NB4 (cell line): ENCODE measurements at regions not wholly inside any gene's neighbourhood (a gene's known extent, or its start where the extent isn't known, plus 50 kb on each side); places are given as distances from the start of the nearest gene placed in this dataset.

Experiments
- DNase-seq: peaks from one replicate; pipeline ENCODE4 v3.0.0; 2010; ENCODE audit warnings: low read depth
- H3K4me3 ChIP-seq: one replicate; pipeline ENCODE4 v1.5.1; 2011; ENCODE audit warnings: mild to moderate bottlenecking, low read depth, low read length, moderate library complexity
- CTCF ChIP-seq: IDR thresholded peaks from one replicate; pipeline ENCODE4 v1.5.1; 2012; ENCODE audit warnings: low read depth, low read length
- MAX ChIP-seq: IDR thresholded peaks from 2 replicates; pipeline ENCODE4 v1.6.1; 2011; ENCODE audit warnings: low read depth, low read length
- MYC ChIP-seq: IDR thresholded peaks from 2 replicates; pipeline ENCODE4 v1.6.1; 2011; ENCODE audit warnings: low read depth, low read length
- POLR2A ChIP-seq: IDR thresholded peaks from 2 replicates; pipeline ENCODE4 v1.6.1; 2011; ENCODE audit warnings: mild to moderate bottlenecking; ENCODE audit not compliant: insufficient read length; ENCODE audit errors: extremely low read depth

GRCh38 chr14:94867946-94868771 lies 98.2 kb upstream of the GSC start:
- H3K4me3 ChIP-seq = no peak overlapping the region
- no peak for DNase-seq
- TF ChIP-seq POLR2A (no peak), CTCF (no peak), MAX (no peak), MYC (no peak)

- H3K4me3 ChIP-seq = no peak overlapping the region
- DNase-seq = no peak
- TF ChIP-seq POLR2A (no peak), CTCF (no peak), MAX (no peak), MYC (no peak)
Observed at GRCh38 chr14:94867209-94867608, 97.3 kb upstream of the GSC start.

GRCh38 chr14:94864387-94865195 lies 94.7 kb upstream of the GSC start:
- TF ChIP-seq POLR2A (no peak), MAX (no peak), MYC (no peak), CTCF (no peak)
- no peak overlapping the region for H3K4me3 ChIP-seq
- DNase-seq = no peak

- TF ChIP-seq CTCF (no peak), MAX (no peak), POLR2A (no peak)
- no peak for DNase-seq
- no peak overlapping the region for H3K4me3 ChIP-seq
Observed at GRCh38 chr14:94863366-94863765, 93.5 kb upstream of the GSC start.

- no peak for DNase-seq
- no peak overlapping the region for H3K4me3 ChIP-seq
- TF ChIP-seq MAX = no peak
- TF ChIP-seq POLR2A = no peak
- TF ChIP-seq MYC = no peak
- TF ChIP-seq CTCF = no peak
Observed at GRCh38 chr14:94857950-94858349, 88.0 kb upstream of the GSC start.
